C4-2B (cell line): ENCODE measurements at regions not wholly inside any gene's neighbourhood (a gene's known extent, or its start where the extent isn't known, plus 50 kb on each side); places are given as distances from the start of the nearest gene placed in this dataset.

Experiments used
- H3K27ac ChIP-seq: fragments of 450-650 bp; 2 replicates; pipeline ENCODE4 v1.5.1; 2017
- ZFX ChIP-seq: fragments of 450-650 bp; IDR thresholded peaks from 2 replicates; pipeline ENCODE4 v1.6.1; 2017
- TF ChIP-seq, protein P1 (sequence below): fragments of 450-650 bp; conservative IDR thresholded peaks from 2 replicates; pipeline ENCODE4 v1.5.1; 2017; ENCODE audit warnings: mild to moderate bottlenecking

DNA sequence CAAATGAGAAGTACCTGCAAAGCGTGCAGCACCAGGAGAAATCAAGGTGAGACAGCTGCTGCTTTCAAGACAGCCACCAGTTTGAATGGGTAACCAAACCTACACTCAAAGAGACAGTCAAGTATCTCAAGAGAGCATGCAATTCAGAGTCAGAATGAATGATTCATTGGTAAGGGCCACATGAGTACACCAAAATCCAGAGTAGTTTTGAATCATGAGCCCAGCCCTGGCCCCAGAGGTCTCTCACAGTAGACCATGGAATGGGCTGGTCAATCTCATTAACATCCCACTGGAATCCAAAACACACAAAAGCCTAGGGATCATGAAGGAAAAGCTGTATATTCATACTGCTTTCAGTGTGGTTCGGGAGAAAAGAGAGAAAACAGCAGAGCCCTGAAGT lies 242.8 kb downstream of the TBL1XR1 start:
- TF ChIP-seq ZFX = no peak
- TF ChIP-seq, protein P1, sequence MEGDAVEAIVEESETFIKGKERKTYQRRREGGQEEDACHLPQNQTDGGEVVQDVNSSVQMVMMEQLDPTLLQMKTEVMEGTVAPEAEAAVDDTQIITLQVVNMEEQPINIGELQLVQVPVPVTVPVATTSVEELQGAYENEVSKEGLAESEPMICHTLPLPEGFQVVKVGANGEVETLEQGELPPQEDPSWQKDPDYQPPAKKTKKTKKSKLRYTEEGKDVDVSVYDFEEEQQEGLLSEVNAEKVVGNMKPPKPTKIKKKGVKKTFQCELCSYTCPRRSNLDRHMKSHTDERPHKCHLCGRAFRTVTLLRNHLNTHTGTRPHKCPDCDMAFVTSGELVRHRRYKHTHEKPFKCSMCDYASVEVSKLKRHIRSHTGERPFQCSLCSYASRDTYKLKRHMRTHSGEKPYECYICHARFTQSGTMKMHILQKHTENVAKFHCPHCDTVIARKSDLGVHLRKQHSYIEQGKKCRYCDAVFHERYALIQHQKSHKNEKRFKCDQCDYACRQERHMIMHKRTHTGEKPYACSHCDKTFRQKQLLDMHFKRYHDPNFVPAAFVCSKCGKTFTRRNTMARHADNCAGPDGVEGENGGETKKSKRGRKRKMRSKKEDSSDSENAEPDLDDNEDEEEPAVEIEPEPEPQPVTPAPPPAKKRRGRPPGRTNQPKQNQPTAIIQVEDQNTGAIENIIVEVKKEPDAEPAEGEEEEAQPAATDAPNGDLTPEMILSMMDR = no peak
- no peak overlapping the region for H3K27ac ChIP-seq

DNA sequence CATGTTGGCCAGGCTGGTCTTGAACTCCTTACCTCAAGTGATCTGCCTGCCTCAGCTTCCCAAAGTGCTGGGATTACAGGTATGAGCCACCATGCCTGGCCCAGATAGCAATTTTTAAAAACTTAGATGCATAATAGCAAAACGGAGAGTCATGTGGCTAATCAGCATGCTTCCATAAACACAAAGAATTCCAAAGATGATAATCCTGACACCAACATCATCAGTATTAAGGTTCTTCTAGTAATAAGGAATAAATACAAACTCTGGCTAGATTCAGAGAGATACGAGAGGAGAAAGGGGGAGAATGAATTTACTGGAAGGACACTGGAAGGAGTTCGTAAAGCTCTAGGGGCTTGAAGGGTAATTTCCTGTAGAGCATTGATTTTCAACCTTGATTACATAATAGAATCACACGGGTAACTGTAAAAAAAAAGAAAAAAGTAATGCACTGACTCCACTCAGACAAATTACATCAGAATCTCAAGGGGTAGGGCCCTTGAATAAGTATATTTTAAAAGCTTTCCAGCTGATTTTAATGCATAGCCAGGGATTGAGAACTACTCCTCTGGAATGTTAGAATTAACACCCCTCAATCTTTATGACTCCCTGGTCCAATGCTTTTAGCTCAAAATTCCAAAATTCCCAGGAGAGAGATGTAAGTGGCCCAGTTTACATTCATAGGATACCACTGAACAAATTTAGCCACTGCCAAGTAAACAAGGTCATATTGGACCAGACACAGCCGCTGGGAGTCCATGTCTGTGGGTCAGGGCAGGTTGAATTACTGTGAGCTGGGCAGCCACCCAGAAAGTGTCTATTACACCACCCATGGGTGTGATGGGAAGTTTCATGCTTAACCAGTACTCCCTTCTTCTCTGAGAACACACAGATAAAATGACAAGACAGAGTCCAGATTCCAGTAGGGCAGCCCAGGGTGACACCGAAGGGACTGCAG lies 243.9 kb downstream of the TBL1XR1 start:
- H3K27ac ChIP-seq = peak overlapping the region; percentile 20; the same call in 1 of the 2 replicates
- TF ChIP-seq ZFX = no peak
- TF ChIP-seq, protein P1 = no peak

DNA sequence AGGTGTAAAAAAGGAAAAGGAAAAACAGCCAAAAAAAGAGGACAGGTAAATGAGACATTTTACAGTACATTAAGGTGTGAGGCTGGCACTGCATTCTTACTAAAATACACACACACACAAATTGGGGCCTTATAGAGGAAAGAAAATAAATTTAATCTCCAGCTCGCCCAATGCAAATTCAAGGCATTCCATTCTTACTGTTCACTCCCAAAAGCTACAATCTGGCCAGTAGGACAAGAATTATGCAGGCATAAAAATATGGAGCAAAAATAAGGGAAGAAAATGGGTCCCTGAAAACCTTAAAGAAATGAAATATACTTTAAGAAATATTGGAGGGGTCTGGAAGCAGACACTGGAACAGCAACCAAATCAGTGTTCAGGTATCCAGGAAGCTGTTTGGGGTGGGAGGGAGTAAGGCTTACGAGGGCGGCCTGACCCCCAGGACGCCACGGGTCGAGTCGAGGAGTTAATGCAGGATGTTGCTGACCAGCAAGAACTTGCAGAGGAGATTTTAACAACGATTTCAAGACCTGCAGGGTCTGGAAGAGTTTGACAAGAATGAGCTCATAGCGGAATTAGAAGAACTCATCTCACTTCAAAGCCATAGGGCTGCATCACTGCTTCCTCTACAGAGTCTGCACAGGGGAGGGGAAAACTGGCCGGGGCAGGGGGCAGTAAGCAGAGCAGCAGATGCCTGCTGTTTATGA lies 245.5 kb downstream of the TBL1XR1 start:
- TF ChIP-seq, protein P1 = no peak
- no peak for TF ChIP-seq ZFX
- H3K27ac ChIP-seq = no peak overlapping the region

DNA sequence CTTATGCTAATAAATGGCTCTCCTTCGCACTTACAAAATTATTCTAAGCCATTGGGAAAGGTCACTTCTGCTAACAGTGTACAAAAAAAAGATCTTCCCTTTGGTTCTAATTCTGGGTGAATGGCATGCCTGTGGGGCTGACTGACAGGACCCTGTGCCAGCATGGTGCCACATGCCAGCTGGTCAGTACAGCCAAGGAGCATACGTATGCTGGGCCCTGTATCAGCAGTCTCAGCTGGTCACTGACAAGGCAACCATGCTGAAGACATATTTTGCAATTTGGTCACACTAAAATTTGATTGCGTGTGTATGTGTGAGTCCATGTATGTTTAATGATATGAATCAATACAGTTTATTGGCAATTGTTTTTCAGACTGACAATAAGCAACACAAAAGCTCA lies 246.1 kb downstream of the TBL1XR1 start:
- no peak overlapping the region for H3K27ac ChIP-seq
- TF ChIP-seq, protein P1 = no peak
- no peak for TF ChIP-seq ZFX

DNA sequence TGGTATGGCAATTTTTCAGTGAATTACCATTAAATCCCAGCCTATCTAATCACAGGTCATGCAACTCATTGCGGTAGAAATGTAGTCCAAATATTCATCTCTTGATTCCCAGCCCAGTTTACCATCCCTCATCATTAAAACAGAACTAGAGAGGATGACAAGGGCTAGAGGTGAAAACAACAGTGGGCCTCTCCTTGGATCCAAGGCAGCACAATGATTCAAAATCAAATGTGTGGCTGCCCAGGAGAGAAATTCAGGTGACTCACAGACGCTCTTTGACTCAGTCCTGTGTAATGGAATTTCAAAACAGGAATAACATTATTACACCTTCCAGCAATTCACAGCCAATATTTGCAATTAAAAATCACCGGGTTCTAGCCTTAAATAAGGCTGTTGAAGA lies 246.5 kb downstream of the TBL1XR1 start:
- TF ChIP-seq, protein P1 = no peak
- no peak for TF ChIP-seq ZFX
- no peak overlapping the region for H3K27ac ChIP-seq

DNA sequence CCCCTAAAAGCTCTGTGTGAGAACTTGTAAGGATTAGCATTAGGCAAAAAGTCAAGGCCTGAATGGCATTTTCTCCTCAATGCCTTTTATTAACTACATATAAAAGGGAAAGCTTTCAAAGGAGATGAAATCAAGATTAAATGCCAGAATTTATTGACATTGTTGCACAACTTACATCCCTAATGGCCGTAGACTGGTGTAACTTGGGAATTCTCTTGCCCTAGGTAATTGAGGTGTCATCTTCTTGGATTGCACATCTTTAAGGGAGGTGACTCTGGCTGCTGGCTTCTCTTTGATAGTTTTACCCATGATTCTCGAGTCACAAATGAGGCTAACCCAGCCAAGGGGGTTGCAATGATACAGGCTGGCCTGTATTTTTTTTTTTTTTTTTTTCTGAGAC lies 249.1 kb downstream of the TBL1XR1 start:
- TF ChIP-seq ZFX = no peak
- TF ChIP-seq, protein P1 = no peak
- H3K27ac ChIP-seq = no peak overlapping the region

DNA sequence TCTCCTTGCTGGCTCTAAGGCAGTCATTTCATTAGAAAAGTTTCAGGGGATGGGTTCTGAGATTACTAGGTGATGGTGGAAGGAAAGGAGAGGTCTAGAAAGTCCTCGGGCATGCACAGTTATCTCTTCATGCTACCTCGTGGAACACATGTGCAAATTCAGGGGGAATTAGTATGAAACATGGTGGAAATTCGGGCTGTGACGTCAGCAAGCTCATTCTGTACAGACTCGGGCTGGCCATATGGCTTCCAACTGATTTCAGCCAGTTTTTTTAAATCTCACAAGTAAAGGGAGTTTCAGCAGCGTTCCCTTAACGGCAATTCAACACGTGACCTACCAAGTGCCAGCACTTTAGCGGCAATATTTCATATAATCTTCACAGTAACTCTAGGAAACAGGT lies 251.1 kb downstream of the TBL1XR1 start:
- TF ChIP-seq, protein P1 = no peak
- no peak for TF ChIP-seq ZFX
- no peak overlapping the region for H3K27ac ChIP-seq
